Cardiac muscle cell (in vitro differentiated cells and primary cell): ENCODE measurements at regions not wholly inside any gene's neighbourhood (a gene's known extent, or its start where the extent isn't known, plus 50 kb on each side); places are given as distances from the start of the nearest gene placed in this dataset.

Experiments used
- DNase-seq, 2 donors: peaks; one replicate each; pipeline versions ENCODE4 v3.0.0 to v3.0.0-alpha.2; 2010 to 2017; ENCODE audit warnings: low read depth in 1 of 2, low spot score in 1 of 2
- H3K27ac ChIP-seq: fragments of 200-600 bp; sonication (generic); 2 replicates; pipeline ENCODE4 v1.5.1; 2016
- H3K27me3 ChIP-seq: fragments of 200-600 bp; sonication (generic); 2 replicates; pipeline ENCODE4 v1.6.0; 2016; ENCODE audit warnings: control low read depth
- H3K36me3 ChIP-seq: fragments of 200-600 bp; sonication (generic); 2 replicates; pipeline ENCODE4 v1.5.1; 2016; ENCODE audit warnings: control low read depth
- H3K4me1 ChIP-seq: fragments of 200-600 bp; sonication (generic); 2 replicates; pipeline ENCODE4 v1.8.1; 2017; ENCODE audit warnings: low read depth, mild to moderate bottlenecking, mixed run types
- H3K4me3 ChIP-seq: fragments of 200-600 bp; sonication (generic); 2 replicates; pipeline ENCODE4 v1.5.1; 2016; ENCODE audit warnings: mild to moderate bottlenecking
- H3K9me3 ChIP-seq: fragments of 200-600 bp; sonication (generic); 2 replicates; pipeline ENCODE4 v1.5.1; 2017; ENCODE audit warnings: low read depth, mild to moderate bottlenecking, control low read depth
- TF ChIP-seq, protein P1 (sequence below): IDR thresholded peaks from 2 replicates; pipeline ENCODE4 v1.5.1; 2012; ENCODE audit warnings: low read depth, mild to moderate bottlenecking, low read length

DNA sequence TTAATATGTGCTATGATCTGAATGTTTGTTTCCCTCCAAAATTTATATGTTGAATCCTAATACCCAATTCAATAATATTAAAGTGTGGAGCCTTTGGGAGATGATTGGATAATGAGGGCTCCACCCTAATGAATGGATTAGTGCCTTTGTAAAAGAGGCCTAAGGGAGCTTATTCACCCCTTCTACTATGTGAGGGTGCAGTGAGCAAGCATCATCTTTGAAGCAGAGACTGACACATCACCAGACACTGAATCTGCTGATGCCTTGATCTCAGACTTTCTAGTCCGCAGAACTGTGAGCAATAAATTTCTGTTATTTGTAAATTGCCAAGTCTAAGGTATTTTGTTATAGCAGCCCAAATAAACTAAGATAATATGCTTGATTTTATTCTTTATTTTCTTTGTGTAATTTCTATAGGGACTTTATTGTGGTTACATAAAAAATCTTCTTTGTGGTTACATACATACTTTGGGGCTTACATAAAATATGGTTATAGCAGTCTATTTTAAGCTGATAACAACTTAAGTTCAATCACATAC is 131.1 kb upstream of the SLC38A2 start:
- no peak for DNase-seq
- Histone ChIP-seq H3K9me3 (no peaks in the 10 kb centered on the region), H3K4me3 (no peak overlapping the region), H3K27ac (no peak overlapping the region), H3K4me1 (no peaks in the 10 kb centered on the region), H3K27me3 (no peaks in the 10 kb centered on the region), H3K36me3 (no peaks in the 10 kb centered on the region)
- TF ChIP-seq, protein P1, sequence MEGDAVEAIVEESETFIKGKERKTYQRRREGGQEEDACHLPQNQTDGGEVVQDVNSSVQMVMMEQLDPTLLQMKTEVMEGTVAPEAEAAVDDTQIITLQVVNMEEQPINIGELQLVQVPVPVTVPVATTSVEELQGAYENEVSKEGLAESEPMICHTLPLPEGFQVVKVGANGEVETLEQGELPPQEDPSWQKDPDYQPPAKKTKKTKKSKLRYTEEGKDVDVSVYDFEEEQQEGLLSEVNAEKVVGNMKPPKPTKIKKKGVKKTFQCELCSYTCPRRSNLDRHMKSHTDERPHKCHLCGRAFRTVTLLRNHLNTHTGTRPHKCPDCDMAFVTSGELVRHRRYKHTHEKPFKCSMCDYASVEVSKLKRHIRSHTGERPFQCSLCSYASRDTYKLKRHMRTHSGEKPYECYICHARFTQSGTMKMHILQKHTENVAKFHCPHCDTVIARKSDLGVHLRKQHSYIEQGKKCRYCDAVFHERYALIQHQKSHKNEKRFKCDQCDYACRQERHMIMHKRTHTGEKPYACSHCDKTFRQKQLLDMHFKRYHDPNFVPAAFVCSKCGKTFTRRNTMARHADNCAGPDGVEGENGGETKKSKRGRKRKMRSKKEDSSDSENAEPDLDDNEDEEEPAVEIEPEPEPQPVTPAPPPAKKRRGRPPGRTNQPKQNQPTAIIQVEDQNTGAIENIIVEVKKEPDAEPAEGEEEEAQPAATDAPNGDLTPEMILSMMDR = no peak

DNA sequence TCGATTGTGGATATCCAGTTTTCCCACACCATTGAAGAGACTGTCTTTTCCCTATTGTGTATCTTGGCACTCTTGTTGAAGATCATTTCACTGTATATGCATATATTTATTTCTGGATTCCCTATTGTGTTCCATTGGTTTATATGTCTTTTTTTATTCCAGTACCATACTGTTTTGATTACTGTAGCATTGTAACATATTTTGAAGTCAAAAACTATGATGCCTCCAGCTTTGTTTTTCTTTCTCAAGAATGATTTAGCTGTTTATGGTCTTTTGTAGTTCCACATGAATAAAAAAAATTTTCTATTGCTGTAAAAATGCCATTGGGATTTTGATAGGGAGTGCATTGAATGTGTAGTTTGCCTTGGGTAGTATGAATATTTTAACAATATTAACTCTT is 128.1 kb upstream of the SLC38A2 start:
- H3K4me3 ChIP-seq = no peak overlapping the region
- TF ChIP-seq, protein P1 = no peak
- no peak overlapping the region for H3K27ac ChIP-seq
- H3K27me3 ChIP-seq = no peaks in the 10 kb centered on the region
- H3K9me3 ChIP-seq = no peaks in the 10 kb centered on the region
- H3K36me3 ChIP-seq = no peaks in the 10 kb centered on the region
- H3K4me1 ChIP-seq = no peaks in the 10 kb centered on the region
- no peak for DNase-seq

DNA sequence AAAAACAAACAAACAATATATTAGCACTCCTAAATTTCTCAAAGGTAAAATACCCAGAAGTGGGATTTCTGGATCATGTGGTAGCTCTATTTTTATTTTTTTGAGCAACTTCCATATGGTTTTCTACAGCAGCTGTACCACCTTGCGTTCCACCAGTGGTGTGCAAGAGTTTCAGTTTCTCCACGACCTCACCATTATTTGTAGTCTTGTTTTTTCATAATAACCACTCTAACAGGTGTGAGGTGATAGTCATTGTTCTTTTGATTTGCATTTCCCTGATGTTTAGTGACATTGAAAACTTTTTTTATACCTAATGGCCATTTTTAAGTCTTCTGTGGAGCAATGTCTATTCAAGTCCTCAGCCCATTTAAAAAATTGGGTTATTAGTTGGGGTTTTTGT is 127.3 kb upstream of the SLC38A2 start:
- no peaks in the 10 kb centered on the region for H3K4me1 ChIP-seq
- no peak overlapping the region for H3K4me3 ChIP-seq
- no peak overlapping the region for H3K27ac ChIP-seq
- no peaks in the 10 kb centered on the region for H3K36me3 ChIP-seq
- DNase-seq = no peak
- H3K27me3 ChIP-seq = no peaks in the 10 kb centered on the region
- TF ChIP-seq, protein P1 = no peak
- no peaks in the 10 kb centered on the region for H3K9me3 ChIP-seq

DNA sequence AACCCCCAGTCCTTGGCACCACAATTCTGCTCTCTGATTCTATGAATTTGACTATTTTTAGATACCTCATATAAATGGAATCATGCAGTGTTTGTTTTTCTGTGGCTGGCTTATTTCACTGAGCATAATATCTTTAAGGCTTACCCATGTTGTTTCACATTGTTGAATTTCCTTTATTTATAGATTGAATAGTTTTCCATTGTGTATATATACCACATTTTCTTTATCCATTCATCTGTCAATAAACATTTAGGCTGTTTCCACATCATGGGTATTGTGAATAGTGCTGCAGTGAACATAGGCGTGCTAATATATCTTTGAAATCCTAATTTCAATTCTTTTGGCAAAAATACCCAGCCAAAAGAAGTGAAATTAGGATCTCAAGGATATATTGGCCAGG is 126.7 kb upstream of the SLC38A2 start:
- Histone ChIP-seq H3K27ac (no peak overlapping the region), H3K4me3 (no peak overlapping the region), H3K36me3 (no peaks in the 10 kb centered on the region), H3K27me3 (no peaks in the 10 kb centered on the region), H3K9me3 (no peaks in the 10 kb centered on the region), H3K4me1 (peaks cover 6% of the 10 kb centered on the region)
- TF ChIP-seq, protein P1 = no peak
- no peak for DNase-seq

DNA sequence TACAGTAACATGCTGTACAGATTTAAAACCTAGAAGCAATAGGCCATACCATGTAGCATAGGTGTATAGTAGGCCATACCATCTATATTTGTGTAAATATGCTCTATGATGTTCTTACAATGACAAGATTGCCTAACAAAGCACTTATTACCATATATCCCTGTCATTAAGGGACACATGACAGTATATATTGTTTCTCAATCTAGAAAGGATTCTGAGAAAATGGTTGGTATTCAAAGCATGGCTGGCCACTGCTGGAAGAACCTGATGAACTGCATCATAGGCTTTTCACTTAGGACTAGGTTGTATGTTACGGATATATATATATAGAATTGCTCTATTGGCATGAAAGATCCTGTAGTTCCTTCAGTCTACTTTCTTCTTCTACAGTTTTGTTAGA is 125.2 kb upstream of the SLC38A2 start:
- TF ChIP-seq, protein P1 = no peak
- H3K4me3 ChIP-seq = no peak overlapping the region
- H3K36me3 ChIP-seq = no peaks in the 10 kb centered on the region
- no peaks in the 10 kb centered on the region for H3K27me3 ChIP-seq
- no peaks in the 10 kb centered on the region for H3K9me3 ChIP-seq
- H3K27ac ChIP-seq = no peak overlapping the region
- DNase-seq = no peak
- H3K4me1 ChIP-seq = peaks cover 11% of the 10 kb centered on the region

DNA sequence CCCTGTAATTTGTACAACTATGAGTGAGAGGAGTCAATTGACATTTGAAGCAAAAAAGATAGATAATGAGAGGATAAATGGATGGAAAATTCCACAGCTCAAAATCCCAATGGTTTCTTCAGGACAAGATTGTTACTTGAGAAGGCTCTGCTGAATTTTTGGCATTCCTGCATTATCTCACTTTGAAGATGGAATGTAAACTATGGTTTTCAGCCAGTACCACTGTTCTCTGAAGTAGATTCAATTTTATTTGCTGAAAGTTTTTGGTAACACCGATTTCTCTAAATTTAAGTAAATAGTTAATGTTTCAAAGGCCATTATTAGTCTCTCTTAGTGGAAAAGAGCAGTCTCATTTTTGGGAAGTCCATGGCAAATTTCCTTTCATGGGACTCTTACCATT is 121.9 kb upstream of the SLC38A2 start:
- DNase-seq = peak; percentile 52 to 85
- Histone ChIP-seq H3K27me3 (no peaks in the 10 kb centered on the region), H3K4me3 (no peak overlapping the region), H3K4me1 (peaks cover 11% of the 10 kb centered on the region), H3K9me3 (no peaks in the 10 kb centered on the region), H3K27ac (peak overlapping the region; percentile 77), H3K36me3 (no peaks in the 10 kb centered on the region)
- TF ChIP-seq, protein P1 = no peak
